Esophagus muscularis mucosa (tissue), 4 donors: ENCODE measurements at regions not wholly inside any gene's neighbourhood (a gene's known extent, or its start where the extent isn't known, plus 50 kb on each side); places are given as distances from the start of the nearest gene placed in this dataset.

ENCODE experiments used
- CTCF ChIP-seq, 3 experiments: fragments of 200-600 bp in 2 of 3; fragments of 450-650 bp in 1 of 3; sonication (generic) in 2 of 3; IDR thresholded peaks; one replicate each; pipeline ENCODE4 v1.5.1; 2017 to 2019; ENCODE audit warnings: antibody characterized with exemption in 3 of 3, mild to moderate bottlenecking in 2 of 3, moderate library complexity in 1 of 3
- EP300 ChIP-seq: sonication (generic); formaldehyde crosslinking; IDR thresholded peaks from one replicate; pipeline ENCODE4 v1.6.1; 2017; ENCODE audit warnings: antibody characterized with exemption
- POLR2A ChIP-seq: fragments of 450-650 bp; IDR thresholded peaks from one replicate; pipeline ENCODE4 v1.6.1; 2017; ENCODE audit warnings: antibody characterized with exemption, moderate library complexity, mild to moderate bottlenecking, low read depth
- POLR2AphosphoS5 ChIP-seq, 2 donors: sonication (generic); formaldehyde crosslinking; IDR thresholded peaks; one replicate each; pipeline ENCODE4 v1.6.1; 2017; ENCODE audit warnings: antibody characterized with exemption in 2 of 2

- TF ChIP-seq POLR2AphosphoS5 (IDR thresholded peaks at IDR 0.05) (no peak), CTCF (IDR thresholded peaks at IDR 0.05) (no peak), POLR2A (no peak), EP300 (no peak)
Measured at GRCh38 chr21:16377857-16378256, 648.1 kb downstream of the USP25 start.
